Stimulated activated CD8-positive, alpha-beta memory T cell treated with anti-CD3 and anti-CD28 coated beads, Interleukin-15, amount 100 ng/mL, for 48 hours (primary cell): ENCODE measurements at regions not wholly inside any gene's neighbourhood (a gene's known extent, or its start where the extent isn't known, plus 50 kb on each side); places are given as distances from the start of the nearest gene placed in this dataset.
"Not testable (repeated sequence)": the region's sequence is repeated elsewhere in the genome, so short reads cannot be mapped to it uniquely, and the experiment has no call there.

Experiments used
- DNase-seq, 2 donors: peaks; one replicate each; pipeline ENCODE4 v3.0.0-alpha.2; 2020; ENCODE audit warnings: low read depth in 2 of 2

- DNase-seq, result no peak
These were observed 71.8 kb downstream of the GGTLC2 start for GRCh38 chr22:22716136-22716665.

- DNase-seq, result no peak
These were observed 73.2 kb downstream of the GGTLC2 start for GRCh38 chr22:22717664-22718063.

GRCh38 chr22:22720201-22720723 is 75.8 kb downstream of the GGTLC2 start:
- DNase-seq, result peak; percentile 31 to 37

- DNase-seq, result no peak
These were observed 76.4 kb downstream of the GGTLC2 start for GRCh38 chr22:22720724-22721261.

GRCh38 chr22:22721681-22722354 is 77.4 kb downstream of the GGTLC2 start:
- DNase-seq, result peak; percentile 56 to 60

- no peak for DNase-seq
These were observed 84.0 kb downstream of the GGTLC2 start for GRCh38 chr22:22728382-22728781.

- DNase-seq, result no peak
These were observed 86.4 kb downstream of the GGTLC2 start for GRCh38 chr22:22730655-22731373.

GRCh38 chr22:22731374-22731676 is 86.9 kb downstream of the GGTLC2 start:
- no peak for DNase-seq

GRCh38 chr22:22733006-22733405 is 88.6 kb downstream of the GGTLC2 start:
- not testable (repeated sequence) for DNase-seq

GRCh38 chr22:22733881-22734373 is 89.5 kb downstream of the GGTLC2 start:
- no peak for DNase-seq

GRCh38 chr22:22734395-22735272 is 90.2 kb downstream of the GGTLC2 start:
- DNase-seq, result not testable (repeated sequence)

GRCh38 chr22:22735276-22735675 is 90.9 kb downstream of the GGTLC2 start:
- DNase-seq, result not testable (repeated sequence)

- no peak for DNase-seq
These were observed 91.5 kb downstream of the GGTLC2 start for GRCh38 chr22:22735695-22736611.

GRCh38 chr22:22737590-22737989 is 93.2 kb downstream of the GGTLC2 start:
- DNase-seq, result no peak

- DNase-seq, result no peak
These were observed 94.7 kb downstream of the GGTLC2 start for GRCh38 chr22:22738959-22739585.

GRCh38 chr22:22740560-22741276 is 96.3 kb downstream of the GGTLC2 start:
- no peak for DNase-seq

- no peak for DNase-seq
These were observed 97.4 kb downstream of the GGTLC2 start for GRCh38 chr22:22741843-22742242.

GRCh38 chr22:22742641-22743040 is 98.2 kb downstream of the GGTLC2 start:
- no peak for DNase-seq

GRCh38 chr22:22743128-22743760 is 98.8 kb downstream of the GGTLC2 start:
- DNase-seq, result no peak
